Astrocyte of the hippocampus (primary cell): ENCODE measurements at regions not wholly inside any gene's neighbourhood (a gene's known extent, or its start where the extent isn't known, plus 50 kb on each side); places are given as distances from the start of the nearest gene placed in this dataset.
A peak's percentile ranks its signal among the peaks of the same experiment; 100 is the strongest.

ENCODE experiments used
- DNase-seq: peaks from one replicate; pipeline ENCODE4 v3.0.0; 2011; ENCODE audit warnings: low read depth, low spot score

DNA sequence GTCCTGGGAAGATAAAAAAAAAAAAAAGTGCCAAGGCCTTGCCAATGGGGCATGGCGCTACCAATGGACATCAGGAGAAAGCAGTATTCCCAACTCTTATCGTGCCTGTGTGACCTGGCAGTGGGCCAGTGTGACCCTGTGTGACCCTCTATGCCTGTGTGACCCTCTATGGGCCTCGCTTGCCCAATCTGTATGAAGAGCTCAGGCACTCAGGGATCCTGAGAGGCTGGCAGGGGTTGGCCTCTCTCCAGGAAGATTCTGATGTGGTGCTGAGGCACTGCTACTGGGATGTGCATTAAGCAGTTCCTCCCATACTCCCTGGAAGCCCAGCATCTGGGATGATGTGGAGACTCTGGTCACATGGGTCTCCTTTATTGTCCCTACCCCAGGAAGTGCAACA is 179.2 kb downstream of the MACROH2A1 start:
- no peak for DNase-seq

DNA sequence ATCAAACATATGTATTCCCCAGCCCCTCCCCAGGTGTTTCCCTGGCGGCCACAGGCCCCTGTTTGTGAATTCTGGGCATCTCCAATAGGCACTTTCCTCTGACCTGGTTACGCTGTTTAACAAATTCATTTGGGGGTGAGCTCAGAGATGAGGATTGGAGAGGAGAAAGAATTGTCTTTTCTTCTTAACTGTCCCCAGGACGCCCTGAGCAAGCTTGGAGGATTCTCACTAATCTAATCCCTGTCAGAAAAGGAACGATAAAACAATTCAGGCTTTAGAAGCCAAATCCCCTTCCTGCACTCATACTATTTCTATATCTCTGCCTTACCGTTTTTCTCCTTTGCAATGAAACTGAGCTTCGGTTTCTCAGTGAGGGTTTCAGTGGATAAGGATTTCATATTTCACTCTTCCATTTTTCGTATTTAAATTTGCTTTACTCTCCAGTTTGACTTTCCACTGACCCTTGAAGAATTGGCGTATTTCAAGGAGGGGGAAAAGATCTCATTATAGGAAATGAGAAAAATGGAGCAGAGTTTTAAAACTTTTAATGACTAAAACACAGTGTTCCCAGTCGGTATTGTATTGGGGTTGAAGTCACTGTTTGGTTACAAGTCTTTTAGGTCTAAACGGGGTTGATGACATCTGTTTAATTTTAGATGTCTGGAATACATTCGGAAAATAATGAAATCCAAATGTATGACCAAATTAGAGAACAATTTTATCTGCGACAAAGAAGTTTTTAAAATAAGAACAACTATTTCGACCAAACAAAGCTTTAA is 180.1 kb downstream of the MACROH2A1 start:
- no peak for DNase-seq

DNA sequence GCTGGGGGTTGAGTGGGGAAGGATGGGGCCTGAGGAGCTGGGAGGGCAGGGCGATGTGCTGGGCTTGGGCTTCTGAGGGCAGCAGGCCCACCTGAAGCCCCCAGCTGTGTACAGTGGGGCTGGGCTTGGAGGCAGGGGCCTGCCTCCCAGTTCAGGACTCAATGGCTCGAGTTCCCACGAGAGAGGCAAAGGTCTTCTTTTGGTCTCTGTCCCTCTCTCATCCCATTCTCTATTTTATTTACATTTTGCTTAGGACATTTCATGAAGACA is 180.6 kb downstream of the MACROH2A1 start:
- DNase-seq = no peak

DNA sequence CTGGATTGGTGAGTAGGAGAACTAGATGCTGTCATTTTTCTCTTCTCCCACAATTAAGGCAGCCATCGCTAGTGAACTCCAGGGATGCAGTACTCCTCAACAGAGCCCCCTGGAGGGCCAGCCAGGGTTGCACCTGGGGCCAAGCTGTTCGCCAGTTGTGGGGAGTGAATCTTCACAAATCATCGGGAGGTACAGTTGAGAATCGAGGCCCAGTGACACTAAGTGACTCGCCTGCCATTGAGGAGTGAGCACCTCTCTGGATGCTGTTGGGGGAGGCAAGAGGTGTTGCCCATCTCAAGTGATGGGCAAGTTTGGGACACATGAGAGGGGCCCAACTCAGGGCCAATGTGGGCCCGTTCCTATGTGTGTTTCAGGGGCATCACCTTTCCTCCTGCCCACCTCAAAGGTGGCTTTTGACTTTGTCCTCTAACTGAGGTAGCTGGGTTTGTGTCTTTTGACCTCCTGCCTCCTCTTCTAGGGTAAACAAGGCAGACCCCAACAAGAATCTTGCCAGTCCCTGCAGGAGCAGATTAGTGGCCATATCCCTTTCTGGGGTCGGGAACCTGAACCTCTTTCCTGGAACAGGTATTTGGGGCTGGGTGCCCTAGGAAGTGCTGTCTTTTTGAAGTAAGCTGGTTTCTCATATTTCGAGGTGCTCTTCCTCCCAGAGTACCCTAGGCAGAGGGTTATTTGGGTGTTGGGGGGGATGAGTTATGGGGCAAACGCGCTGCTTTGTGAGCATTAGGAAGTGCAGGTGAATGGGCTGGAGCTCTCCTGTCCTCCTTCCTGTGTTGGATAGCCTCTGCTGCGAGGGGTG is 181.2 kb downstream of the MACROH2A1 start:
- no peak for DNase-seq

DNA sequence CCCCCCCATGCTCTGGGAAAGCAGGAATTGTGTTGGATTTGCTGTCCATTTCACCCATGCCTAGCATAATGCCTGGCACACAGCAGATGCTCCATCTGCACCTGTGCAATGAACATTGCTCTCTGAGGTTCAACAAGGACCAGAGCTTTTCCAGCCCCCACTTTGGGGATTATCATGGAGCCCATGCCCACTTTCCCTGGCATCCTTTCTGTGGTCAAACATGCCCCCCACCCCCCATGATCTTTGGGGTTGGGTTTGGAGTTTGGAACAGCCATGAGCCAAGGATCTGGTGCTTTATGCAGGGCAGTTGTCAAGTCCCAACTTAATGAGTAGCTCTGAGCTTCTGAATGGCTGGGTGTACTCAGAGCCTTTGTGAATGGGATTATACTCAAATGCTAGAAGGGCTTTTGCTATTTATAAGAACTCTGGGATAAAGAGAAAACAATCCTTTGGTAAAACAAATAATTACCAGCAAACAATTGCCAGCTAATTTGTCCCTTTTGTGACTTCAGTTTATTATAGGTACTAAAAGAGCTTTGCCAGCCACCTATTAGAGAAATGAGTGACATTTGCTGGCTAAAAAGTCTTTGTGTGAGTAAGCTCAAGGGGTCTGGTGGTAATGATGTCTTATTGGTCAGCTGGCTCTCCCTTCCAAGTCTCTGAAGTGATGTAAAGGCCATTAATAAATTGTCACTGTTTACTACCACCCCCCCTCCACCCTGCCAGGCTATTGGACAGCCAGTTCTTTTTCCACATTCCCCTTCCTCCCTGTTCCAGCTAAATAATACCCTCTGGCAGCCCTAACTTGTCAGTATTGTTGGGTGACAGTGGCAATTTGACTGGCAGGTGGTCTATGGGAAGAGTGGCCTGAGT is 182.3 kb downstream of the MACROH2A1 start:
- DNase-seq = no peak

DNA sequence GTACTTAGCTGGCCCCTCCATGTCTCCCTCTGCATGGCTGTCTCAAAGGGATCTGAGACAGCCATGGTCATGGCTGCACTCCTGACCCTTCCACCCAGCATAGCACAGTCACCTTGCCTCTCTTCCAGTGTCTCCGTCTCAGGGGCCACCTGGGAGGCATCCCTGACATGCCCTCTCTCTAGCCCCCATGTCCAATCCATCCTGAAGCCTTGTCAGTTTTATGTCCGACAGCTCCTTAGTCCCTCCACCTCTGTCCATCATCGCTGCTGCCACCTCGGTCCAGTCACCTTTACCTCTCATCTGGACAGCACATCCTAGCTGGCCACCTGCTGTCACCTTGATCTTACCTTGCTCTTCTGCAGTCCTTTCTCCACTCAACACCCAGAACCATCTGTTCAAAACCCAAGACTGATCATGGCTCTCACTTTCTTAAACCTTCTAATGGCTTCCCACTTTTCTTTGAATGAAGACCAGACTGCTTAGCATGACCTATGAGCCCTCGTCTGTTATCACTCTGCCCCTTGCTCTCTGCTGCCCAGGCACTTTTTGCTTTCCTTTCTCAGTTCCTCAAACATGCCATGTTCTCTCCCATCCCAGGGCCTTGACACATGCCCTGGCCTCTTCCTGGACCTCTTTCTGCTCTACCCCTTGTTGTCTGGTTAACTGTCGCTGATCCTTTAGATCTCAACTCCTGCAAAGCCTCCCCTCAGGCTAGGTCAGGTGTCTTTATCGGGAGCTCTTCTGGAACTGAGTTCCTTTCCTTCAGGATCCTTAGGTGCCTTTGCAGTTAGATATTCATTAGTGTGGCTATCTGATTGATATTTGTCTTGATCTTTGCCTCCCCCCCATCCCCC is 181.8 kb upstream of the PITX1 start:
- no peak for DNase-seq

DNA sequence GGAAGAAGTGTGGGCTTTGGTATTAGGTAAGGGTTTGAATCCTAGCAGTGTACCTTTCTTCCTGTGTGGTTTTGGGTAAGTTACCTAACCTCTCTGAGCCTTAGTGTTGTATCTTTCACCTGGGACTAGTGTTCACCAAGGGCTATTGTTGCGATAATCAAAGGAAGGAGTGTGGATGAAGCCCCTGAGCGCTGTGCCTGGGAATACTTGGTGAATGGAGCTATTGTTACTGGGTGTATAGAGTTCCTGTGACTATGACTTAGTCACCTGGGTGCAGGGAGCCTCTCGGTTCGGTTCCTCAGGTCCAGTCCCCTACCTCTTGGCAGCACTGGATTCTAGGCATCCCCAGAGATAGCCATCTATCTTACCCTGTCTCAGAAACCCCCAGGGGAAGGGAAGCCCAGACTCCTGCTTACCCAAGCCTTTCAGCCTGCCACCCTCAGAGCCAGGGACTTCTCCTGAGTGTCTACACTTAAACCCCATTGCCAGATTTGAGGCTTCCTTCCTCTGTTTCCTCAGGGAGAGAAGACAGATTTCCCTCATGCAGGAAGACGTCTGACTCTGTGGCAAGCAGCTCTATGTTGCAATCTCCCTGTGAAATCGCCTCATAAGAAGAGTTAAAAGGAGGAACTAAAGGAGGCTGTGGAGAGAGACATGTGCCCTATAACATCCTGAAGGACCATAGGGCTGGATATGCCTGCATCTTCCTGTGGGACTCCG is 181.0 kb upstream of the PITX1 start:
- no peak for DNase-seq

DNA sequence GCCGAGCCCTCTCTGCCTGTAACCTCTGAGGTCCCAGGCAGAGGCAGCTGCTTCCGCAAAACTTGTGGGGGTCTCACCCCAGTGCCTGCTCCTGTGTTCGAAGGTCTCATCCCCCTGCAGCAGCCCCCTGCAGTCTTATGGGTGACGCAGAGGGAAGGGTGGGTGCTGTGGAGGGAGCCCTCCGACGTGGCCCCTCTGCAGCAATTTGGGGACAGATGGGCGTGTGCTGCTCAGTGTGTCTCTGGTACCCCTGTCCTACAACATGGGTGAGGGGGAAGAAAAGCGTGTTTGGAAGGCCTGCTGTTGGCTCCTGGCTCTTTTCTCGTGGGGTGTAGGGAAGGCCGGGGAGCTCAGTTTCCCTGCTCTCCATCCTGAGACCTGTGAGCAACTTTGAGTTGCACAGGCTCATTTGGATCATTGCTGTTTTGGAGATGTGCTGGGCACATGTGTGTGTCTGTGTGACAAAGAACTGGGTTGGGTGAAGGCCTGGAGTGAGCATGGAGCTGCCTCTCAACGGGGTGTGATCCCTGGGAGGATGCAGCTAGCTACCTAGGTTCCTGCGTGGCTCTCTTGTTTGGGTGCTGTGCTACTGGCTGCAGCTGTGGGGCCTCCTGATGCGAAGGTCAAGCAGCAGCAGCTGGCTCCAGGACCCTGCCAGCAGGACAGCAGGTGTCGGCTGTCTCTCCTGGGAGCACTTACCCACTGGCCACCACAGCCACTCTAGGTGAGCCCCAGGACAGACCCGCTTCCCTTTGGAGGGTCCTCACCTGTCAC is 179.6 kb upstream of the PITX1 start:
- no peak for DNase-seq

DNA sequence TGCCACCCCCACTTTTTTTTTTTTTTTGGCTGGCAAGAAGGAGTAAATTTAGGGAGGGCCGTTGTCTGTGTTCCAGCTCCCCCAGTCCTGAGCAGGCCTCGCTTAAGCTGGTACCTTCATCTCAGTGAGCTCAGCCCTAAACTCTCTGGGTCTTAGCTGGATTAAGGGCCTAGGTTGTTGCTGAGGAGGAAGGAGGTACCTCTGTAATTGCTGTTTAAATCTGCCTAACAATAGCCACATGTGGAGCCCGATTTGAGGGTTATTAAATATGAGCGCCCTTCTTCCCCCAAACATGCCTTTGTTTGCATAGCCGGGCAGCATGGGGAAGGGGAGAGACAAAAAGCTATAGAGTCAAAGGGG is 179.0 kb upstream of the PITX1 start:
- DNase-seq = no peak

DNA sequence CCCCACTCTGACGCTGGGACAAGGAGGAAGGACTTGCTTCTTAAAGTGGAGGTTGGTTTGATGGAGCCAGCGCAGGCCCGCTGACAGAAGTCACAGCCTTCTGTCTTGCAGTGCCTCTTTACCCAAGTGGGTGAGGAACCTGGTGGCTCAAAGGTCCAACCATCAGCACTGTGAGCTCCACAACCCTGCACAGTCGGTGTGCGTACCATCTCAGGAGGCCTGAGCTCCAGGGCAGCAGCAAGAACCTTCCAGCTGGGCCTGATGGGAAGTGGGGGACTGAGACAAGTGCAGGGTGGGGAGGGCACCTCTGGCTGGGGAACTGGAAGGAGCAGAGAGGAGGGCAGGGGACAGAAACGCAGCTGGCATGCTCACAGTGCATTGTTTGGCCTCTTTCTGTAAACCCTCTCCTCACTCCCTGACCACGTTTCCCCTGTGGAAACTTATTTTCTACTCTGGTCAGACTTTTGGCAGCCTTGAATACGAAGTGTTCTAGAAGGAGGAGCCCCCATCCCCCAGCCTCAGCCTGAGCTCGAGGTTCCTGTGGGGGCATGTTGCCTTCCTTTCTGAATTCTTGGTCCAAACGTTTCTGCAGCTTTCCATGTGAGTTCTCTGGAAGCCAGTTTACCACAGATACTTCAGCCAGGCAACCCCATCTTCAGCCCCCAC is 178.5 kb upstream of the PITX1 start:
- DNase-seq = no peak

DNA sequence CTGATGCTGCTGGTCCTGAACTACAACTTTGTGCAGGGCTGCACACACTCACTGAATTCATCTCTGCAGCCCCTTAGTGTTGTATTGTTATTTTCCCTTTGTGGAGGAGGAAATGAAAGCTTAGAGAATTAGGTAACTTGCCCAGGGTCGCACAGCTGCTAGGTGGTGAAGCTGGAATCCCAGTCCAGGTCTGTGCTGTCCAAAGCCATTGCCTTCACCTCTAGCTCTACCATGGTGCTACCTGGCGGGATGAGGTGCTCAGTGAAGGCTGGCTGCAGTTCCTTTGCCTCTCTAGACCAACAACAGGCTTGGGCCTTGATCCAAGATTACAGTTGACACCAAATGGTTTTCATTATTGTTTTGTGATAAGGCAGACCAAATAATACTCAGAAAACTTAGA is 177.8 kb upstream of the PITX1 start:
- no peak for DNase-seq

DNA sequence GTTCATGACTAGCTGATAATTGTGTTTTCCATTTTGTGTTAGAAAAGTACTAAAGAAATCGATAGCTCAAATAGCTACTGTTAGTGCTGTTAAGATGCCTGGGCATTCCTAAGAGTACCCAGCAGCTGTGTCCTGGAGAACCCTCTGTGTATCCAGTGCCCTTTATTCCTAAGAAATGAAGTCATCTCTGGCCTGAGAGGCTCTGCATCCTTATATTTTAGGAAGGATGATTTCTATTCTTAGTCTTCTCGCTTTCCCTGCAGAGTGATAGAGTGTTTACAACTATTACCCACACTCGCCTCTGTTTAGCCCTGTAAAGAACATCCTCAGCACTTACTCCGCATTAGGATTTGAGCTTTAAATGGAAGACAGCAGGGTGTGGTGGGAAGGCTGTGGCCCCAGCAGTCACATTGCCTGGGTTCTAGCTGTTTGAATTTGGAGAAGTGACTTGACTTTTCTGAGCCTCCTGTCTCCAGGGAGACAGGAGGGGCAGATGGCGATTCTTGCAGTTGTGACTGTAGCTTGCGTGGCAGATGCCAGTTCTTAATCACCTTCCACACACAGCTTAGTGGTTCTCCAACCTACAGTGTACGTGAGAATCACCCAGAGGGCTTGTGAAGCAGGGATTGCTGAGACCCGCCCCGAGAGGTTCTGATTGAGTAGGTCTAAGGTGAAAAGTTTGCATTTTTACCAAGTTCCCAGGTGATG is 177.2 kb upstream of the PITX1 start:
- DNase-seq = no peak

DNA sequence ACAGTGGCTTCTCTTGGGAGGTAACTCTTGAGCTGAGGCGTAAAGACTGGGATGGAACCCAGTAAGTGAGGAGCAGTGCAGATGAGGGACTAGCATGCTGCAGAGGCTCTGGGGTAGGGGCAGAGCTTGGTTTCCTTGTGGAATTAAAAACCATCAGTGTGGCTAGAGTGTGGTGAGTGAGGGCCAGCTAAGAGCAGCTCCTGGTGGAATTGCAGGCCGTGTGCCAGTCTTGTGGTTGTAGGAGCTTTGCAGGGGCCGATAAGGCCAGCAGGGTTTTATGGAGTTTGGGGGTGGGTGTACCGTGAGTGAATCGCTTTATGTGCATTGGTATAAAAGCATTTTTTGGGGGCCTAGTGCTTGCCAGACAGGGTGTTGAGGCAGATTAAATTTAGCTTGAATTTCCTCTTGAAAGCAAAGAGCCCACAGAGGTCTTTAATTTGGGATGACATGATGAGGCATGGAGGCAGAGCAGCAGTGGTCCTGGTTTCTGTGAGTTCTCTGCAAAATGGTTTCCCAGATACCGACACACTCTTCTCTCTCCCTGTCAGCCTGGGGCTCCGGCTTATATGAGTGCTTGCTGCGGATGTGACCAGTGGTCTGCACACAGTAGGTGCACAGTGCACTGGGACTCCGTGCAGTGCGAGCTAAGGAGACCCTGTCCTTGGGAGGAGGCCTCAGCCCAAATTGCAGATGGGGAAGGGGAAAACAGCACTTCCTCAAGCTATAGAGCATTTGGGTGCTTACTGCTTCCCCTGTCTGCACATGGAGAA is 176.4 kb upstream of the PITX1 start:
- peak; percentile 87 for DNase-seq

DNA sequence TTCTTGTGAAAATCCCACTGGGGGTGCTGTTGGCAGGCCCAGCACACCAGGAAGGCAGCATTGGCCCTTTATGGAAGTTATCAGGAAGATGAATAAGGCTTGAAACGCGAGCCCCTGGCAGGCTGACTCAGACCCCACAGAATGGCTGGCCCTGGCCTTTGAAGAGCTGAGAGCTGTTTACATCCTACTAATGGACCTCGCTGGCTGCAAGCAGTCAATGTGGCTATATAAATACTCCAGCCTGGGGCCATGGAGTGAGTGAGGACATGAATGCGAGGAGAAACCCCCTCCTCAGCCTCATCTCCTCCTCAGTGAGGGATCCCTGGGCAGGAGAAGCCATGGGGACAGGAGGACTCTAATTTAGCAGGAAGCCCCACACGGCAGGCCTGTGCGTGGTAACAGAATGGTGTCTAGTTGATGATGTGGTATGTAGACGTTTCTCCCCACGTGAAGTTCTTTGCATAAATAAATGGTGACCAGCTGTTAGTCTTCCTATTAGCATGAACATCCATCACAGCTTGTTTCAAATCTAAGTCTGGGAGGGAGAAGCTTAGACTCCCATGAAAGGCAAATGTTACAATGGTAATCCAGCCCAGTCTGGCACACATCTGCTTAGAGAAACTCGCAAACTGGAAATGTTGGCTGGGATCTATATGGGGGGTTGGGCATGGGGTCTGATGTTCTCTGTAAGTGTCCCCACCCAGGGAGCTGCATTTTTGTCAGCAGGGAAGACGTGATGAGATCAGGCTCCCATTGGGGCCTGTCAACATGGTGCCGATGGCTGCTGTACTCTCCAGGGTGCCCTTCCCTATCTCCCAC is 175.1 kb upstream of the PITX1 start:
- peak; percentile 96 for DNase-seq

DNA sequence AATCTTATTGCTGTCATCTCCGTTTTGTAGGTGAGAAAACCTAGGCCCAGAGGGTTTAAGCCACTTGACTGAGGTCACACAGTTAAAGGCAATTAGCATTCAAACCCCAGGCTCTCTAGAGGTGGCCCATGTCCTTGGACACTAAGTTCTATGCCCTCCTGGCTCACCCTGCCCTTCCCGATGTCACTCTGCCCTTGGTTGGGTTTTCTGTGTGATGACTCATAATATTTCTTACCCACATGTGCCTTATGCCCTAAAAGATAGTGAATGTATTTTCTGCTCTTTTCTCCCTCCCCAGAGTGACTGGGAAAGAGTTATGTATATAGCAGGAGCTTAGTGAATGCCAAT is 174.5 kb upstream of the PITX1 start:
- DNase-seq = no peak

DNA sequence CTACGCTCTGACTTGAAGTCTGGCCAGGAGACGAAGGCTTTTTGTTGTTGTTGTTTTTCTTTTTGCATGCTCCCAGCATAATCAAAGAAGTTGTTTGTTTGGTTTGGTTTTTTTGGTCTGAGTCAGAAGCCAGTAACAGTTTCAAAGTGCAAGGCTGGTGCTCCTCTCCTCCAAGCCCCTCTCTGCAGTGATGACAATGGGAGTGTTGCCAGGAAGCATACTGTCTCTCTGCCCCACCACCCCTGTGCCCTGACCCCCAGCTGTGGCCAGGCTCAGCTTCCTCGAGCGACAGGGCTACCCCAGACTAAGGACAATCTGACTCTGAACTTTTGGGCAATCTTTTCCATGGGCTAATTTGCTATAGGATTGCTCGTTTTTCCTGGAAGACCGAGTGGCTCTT is 173.8 kb upstream of the PITX1 start:
- no peak for DNase-seq

DNA sequence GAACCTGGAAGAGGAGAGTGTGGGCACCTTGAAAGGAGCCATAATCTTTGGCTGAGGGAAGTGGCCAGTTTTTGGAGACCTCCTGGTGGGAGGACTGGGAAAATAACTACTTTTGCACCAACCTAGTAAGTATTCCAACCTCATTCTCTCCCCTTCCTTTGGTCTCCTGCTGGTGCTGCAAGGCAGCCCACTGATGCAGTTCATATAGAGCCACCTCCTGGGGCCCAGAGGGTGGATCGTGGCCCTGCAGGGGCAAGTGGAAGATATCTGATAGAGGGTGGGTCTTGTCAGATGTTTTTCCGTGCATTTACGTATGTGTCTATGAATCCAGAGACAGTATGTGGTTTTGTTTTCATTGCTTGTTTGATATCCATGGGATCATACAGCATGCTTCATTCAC is 172.8 kb upstream of the PITX1 start:
- DNase-seq = no peak
